ENCODE measurements at regions not wholly inside any gene's neighbourhood (a gene's known extent, or its start where the extent isn't known, plus 50 kb on each side); places are given as distances from the start of the nearest gene placed in this dataset.
A peak's percentile ranks its signal among the peaks of the same experiment; 100 is the strongest.

DNA sequence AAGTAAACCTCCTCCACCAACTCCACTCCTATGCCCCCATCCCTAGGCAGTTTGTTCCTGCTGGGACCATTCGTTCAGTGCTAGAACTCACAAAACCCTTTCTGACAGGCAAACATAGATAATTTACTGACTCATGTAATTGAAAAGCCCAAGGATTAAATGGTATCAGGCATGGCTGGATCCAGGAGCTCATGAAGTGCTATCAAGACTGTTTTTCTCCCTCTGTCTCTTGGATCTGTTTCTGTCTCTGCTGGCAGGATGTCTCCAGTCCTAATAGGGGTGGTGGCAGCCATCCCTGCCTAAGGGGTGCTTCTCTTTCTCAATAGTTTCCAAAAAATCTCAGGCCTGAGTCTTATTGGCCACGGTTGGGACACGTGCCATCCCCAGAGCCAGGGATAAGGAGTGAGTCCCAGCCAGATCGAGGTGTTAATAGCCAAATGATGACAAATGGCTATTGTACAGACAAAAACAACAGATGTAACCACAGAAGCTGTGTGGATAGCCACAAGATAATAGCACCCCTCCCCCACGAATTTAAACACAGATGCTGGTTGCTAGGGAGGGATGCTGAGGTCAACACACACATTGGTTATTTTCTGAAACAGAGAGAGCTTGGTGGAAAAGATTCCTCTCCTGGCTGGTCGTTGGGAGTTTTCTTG lies 168.6 kb downstream of the SHQ1 start:
- peak; percentile 70 for DNase-seq
- H3K4me3 ChIP-seq (ENCODE audit: low read length), result no peak overlapping the region
- H3K9ac ChIP-seq (ENCODE audit: low read length), result no peak overlapping the region
- H3K9me3 ChIP-seq (replicated peaks; ENCODE audit: insufficient read depth, low read length), result no peaks in the 10 kb centered on the region
- no peaks in the 10 kb centered on the region for H4K20me1 ChIP-seq (ENCODE audit: insufficient read depth, low read length)
- 0 out of 2 replicates have a peak, but pooled peaks cover 4% of the 10 kb centered on the region for H3K4me1 ChIP-seq (ENCODE audit: low read length)
- H3K27ac ChIP-seq (ENCODE audit: low read length), result no peak overlapping the region
- no peaks in the 10 kb centered on the region for H3K79me2 ChIP-seq (ENCODE audit: low read length)
- no peaks in the 10 kb centered on the region for H3F3A ChIP-seq (ENCODE audit: insufficient read depth, low read length)
- TF ChIP-seq EZH2 (optimal IDR thresholded peaks at IDR 0.05; ENCODE audit: low read depth, low read length) (no peak), EZH2phosphoT487 (IDR thresholded peaks at IDR 0.05; ENCODE audit: low read length) (no peak)
- TF ChIP-seq, protein P1, sequence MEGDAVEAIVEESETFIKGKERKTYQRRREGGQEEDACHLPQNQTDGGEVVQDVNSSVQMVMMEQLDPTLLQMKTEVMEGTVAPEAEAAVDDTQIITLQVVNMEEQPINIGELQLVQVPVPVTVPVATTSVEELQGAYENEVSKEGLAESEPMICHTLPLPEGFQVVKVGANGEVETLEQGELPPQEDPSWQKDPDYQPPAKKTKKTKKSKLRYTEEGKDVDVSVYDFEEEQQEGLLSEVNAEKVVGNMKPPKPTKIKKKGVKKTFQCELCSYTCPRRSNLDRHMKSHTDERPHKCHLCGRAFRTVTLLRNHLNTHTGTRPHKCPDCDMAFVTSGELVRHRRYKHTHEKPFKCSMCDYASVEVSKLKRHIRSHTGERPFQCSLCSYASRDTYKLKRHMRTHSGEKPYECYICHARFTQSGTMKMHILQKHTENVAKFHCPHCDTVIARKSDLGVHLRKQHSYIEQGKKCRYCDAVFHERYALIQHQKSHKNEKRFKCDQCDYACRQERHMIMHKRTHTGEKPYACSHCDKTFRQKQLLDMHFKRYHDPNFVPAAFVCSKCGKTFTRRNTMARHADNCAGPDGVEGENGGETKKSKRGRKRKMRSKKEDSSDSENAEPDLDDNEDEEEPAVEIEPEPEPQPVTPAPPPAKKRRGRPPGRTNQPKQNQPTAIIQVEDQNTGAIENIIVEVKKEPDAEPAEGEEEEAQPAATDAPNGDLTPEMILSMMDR (IDR thresholded peaks at IDR 0.05; ENCODE audit: low read length), result no peak
- H2AFZ ChIP-seq (ENCODE audit: low read length), result no peak overlapping the region
- no peaks in the 10 kb centered on the region for H3K36me3 ChIP-seq (replicated peaks; ENCODE audit: insufficient read depth, low read length)
- no peaks in the 10 kb centered on the region for H3K9me2 ChIP-seq (replicated peaks; ENCODE audit: insufficient read depth, low read length)
- no peaks in the 10 kb centered on the region for H3K27me3 ChIP-seq (replicated peaks; ENCODE audit: insufficient read depth, low read length)
- H3K4me2 ChIP-seq (ENCODE audit: low read depth, low read length), result no peak overlapping the region

DNA sequence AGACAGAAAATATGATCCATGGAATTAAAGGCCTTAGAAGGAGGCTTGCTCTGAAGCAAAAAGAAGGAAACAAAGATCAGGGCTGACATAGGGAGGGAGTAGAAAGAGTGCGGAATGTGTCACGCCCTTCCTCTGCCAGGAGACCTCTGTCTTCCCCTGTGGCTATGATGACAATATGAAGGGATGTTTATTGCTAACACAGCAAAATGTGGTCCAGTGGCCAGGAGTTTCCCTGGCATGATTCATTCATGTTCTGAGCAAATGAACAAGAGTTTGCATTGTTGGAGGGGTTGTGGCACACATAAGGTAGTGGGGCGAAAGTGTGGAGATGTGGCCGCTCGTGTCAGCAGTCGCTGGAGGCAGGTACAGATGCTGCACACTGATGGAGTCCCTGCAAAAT lies 169.4 kb downstream of the SHQ1 start:
- H3K27me3 ChIP-seq (replicated peaks; ENCODE audit: insufficient read depth, low read length), result no peaks in the 10 kb centered on the region
- no peak overlapping the region for H3K27ac ChIP-seq (ENCODE audit: low read length)
- no peaks in the 10 kb centered on the region for H3K79me2 ChIP-seq (ENCODE audit: low read length)
- no peak overlapping the region for H3K4me3 ChIP-seq (ENCODE audit: low read length)
- H3K9me3 ChIP-seq (replicated peaks; ENCODE audit: insufficient read depth, low read length), result no peaks in the 10 kb centered on the region
- H3K9ac ChIP-seq (ENCODE audit: low read length), result no peak overlapping the region
- H3K4me2 ChIP-seq (ENCODE audit: low read depth, low read length), result no peak overlapping the region
- no peak for DNase-seq
- H4K20me1 ChIP-seq (ENCODE audit: insufficient read depth, low read length), result no peaks in the 10 kb centered on the region
- no peak overlapping the region for H2AFZ ChIP-seq (ENCODE audit: low read length)
- no peaks in the 10 kb centered on the region for H3F3A ChIP-seq (ENCODE audit: insufficient read depth, low read length)
- H3K9me2 ChIP-seq (replicated peaks; ENCODE audit: insufficient read depth, low read length), result no peaks in the 10 kb centered on the region
- no peak for TF ChIP-seq EZH2phosphoT487 (IDR thresholded peaks at IDR 0.05; ENCODE audit: low read length)
- TF ChIP-seq EZH2 (optimal IDR thresholded peaks at IDR 0.05; ENCODE audit: low read depth, low read length), result no peak
- TF ChIP-seq, protein P1 (IDR thresholded peaks at IDR 0.05; ENCODE audit: low read length), result no peak
- 0 out of 2 replicates have a peak, but pooled peaks cover 4% of the 10 kb centered on the region for H3K4me1 ChIP-seq (ENCODE audit: low read length)
- no peaks in the 10 kb centered on the region for H3K36me3 ChIP-seq (replicated peaks; ENCODE audit: insufficient read depth, low read length)

DNA sequence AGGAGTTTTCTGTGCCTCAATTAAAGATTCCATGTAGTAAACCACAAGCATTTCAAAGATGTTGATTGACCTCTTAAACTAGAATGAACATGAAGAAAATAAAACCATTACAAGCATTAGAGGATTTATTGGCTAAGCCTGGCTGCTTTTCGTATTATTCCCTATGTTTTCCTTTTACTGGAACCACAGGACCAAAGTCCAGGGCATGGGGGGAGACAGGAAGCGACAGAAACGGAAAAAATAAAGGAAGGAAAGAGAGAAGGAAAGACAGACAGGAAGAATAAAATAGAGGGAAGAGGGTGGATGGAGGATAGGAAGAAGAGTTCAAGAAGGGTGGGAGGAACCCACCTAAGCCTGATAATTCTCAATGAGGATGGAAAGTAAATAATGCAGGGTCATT lies 169.9 kb downstream of the SHQ1 start:
- H3K4me1 ChIP-seq (ENCODE audit: low read length), result 0 out of 2 replicates have a peak, but pooled peaks cover 4% of the 10 kb centered on the region
- no peak overlapping the region for H2AFZ ChIP-seq (ENCODE audit: low read length)
- no peaks in the 10 kb centered on the region for H3K9me2 ChIP-seq (replicated peaks; ENCODE audit: insufficient read depth, low read length)
- DNase-seq, result no peak
- H3F3A ChIP-seq (ENCODE audit: insufficient read depth, low read length), result no peaks in the 10 kb centered on the region
- no peak overlapping the region for H3K4me2 ChIP-seq (ENCODE audit: low read depth, low read length)
- H3K79me2 ChIP-seq (ENCODE audit: low read length), result no peaks in the 10 kb centered on the region
- no peaks in the 10 kb centered on the region for H3K9me3 ChIP-seq (replicated peaks; ENCODE audit: insufficient read depth, low read length)
- no peak overlapping the region for H3K27ac ChIP-seq (ENCODE audit: low read length)
- H3K36me3 ChIP-seq (replicated peaks; ENCODE audit: insufficient read depth, low read length), result no peaks in the 10 kb centered on the region
- no peaks in the 10 kb centered on the region for H3K27me3 ChIP-seq (replicated peaks; ENCODE audit: insufficient read depth, low read length)
- H3K9ac ChIP-seq (ENCODE audit: low read length), result no peak overlapping the region
- H4K20me1 ChIP-seq (ENCODE audit: insufficient read depth, low read length), result no peaks in the 10 kb centered on the region
- H3K4me3 ChIP-seq (ENCODE audit: low read length), result no peak overlapping the region
- no peak for TF ChIP-seq EZH2 (optimal IDR thresholded peaks at IDR 0.05; ENCODE audit: low read depth, low read length)
- TF ChIP-seq EZH2phosphoT487 (IDR thresholded peaks at IDR 0.05; ENCODE audit: low read length), result no peak
- TF ChIP-seq, protein P1 (IDR thresholded peaks at IDR 0.05; ENCODE audit: low read length), result no peak
